Urinary bladder (tissue), 3 donors: ENCODE measurements at regions not wholly inside any gene's neighbourhood (a gene's known extent, or its start where the extent isn't known, plus 50 kb on each side); places are given as distances from the start of the nearest gene placed in this dataset.

ENCODE experiments used
- DNase-seq: peaks from one replicate; pipeline ENCODE4 v3.0.0-alpha.2; 2015; ENCODE audit errors: extremely low spot score
- H3K27ac ChIP-seq: one replicate; pipeline ENCODE4 v1.5.1; 2013; ENCODE audit warnings: low read depth, mild to moderate bottlenecking, moderate library complexity
- H3K36me3 ChIP-seq: one replicate; pipeline ENCODE4 v1.6.1; 2013; ENCODE audit warnings: mild to moderate bottlenecking, moderate library complexity; ENCODE audit not compliant: insufficient read depth
- H3K4me1 ChIP-seq: one replicate; pipeline ENCODE4 v1.6.1; 2013; ENCODE audit warnings: mild to moderate bottlenecking, moderate library complexity; ENCODE audit not compliant: insufficient read depth
- H3K4me3 ChIP-seq: one replicate; pipeline ENCODE4 v1.5.1; 2013; ENCODE audit warnings: low read depth, low read length
- WGBS: extraction: QIAGEN DNeasy Blood & Tissue Kit; methylation state at CpG from one replicate; pipeline ENCODE4 v1.1.7; 2013; 5-methylcytosine and 5-hydroxymethylcytosine counted together
- donor health status: healthy with polysubstance abuse.
- donor health status: healthy.

DNA sequence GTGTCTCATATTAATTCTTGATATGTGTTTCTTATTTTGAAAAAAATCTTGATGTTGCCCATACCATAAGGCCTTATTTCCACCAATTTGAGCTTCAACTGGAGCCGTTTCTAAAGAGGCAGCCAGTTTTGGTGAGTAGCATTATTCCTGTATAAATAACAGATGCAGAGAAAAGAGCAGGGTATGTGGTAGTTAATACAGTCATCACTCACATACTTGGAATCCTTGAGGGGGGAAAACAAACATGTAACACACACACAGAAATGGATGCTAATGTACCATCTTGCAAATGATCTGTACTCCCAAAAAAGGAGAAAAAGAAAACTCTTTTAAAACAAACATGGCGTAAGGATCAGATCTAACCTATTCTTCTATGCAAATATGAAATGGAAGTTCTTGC lies 389.7 kb downstream of the GPM6A start:
- 83% methylated on average over 2 of the region's 2 CpGs for WGBS
- Histone ChIP-seq H3K4me3 (no peak overlapping the region), H3K36me3 (no peaks in the 10 kb centered on the region), H3K27ac (no peak overlapping the region), H3K4me1 (no peaks in the 10 kb centered on the region)
- DNase-seq: no peak

DNA sequence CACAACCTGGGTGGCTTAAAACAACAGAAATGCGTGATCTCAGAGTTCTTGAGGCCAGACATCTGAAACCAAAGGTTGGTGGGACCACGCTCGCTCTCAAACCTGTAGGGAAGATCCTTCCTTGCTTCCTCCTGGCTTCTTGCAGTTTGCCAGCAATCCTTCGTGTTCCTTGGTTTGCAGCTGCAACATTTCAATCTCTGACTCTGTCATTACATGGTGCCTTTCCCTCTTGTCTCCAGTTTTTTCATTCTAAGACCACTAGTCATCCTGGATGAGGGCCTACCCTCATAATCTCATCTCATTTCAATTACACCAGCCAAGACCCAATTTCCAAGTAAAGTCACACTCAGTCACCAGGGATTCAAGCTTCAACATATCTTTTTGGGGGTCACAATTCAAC lies 388.0 kb downstream of the GPM6A start:
- H3K36me3 ChIP-seq: no peaks in the 10 kb centered on the region
- 81% methylated on average over 4 of the region's 4 CpGs for WGBS
- H3K4me1 ChIP-seq: no peaks in the 10 kb centered on the region
- H3K4me3 ChIP-seq: no peak overlapping the region
- no peak for DNase-seq
- no peak overlapping the region for H3K27ac ChIP-seq

DNA sequence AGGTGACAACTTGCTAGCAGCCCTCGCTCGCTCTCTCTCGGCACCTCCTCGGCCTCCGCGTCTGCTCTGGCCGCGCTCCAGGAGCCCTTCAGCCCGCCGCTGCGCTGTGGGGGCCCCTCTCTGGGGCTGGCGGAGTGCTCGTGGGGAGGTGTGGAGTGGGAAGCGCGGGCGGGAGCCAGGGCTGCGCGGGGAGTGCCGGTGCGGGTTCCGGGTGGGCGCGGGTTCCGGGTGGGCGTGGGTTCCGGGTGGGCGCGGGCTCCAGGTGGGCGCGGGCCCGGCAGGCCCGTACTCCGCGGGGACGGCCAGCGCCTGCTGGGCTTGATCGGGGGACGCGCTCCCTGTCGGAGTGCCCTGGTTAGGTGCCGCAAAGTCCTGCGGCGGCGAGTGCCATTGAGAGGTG lies 384.3 kb downstream of the GPM6A start:
- no peak overlapping the region for H3K27ac ChIP-seq
- no peak overlapping the region for H3K4me3 ChIP-seq
- WGBS: 82% methylated on average over 43 of the region's 44 CpGs
- no peaks in the 10 kb centered on the region for H3K4me1 ChIP-seq
- no peak for DNase-seq
- H3K36me3 ChIP-seq: no peaks in the 10 kb centered on the region

DNA sequence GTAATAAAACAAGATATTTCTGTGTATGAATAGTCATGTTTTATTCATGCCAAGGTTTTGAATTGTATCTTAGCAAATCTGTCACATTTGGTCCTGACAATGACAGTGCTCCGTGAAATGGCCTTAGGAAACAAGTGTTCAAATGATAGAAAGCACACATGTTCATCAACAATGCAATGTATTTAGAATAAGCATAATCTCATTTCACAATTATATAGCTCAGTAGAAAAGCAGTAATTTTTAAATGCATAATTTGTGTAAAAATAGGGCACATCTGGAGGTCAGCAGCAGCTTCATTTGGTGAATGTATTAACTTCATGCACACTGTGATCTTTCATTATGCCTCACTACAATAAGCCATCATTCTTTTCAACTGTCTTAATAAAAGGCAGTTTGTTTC lies 380.4 kb downstream of the GPM6A start:
- no peak overlapping the region for H3K4me3 ChIP-seq
- no peak for DNase-seq
- no peaks in the 10 kb centered on the region for H3K4me1 ChIP-seq
- WGBS: 62% methylated on average over 1 of the region's 1 CpG
- no peak overlapping the region for H3K27ac ChIP-seq
- H3K36me3 ChIP-seq: no peaks in the 10 kb centered on the region

DNA sequence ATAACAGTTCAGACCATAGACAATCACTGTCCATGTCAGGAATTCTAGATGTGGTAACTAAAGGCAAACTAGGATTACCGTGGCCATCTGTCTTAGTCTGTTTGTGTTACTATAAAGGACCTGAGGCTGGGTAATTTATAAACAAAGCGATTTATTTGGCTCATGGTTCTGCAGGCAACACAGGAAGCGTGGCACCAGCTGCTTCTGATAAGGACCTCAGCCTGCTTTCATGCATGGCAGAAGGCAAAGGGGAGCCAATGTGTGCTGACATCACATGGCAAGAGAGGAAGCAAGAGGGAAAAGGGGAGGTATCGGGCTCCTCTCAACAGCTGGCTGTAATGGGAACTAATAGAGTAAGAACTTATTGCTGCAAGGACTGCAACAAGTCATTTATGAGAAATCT lies 376.7 kb downstream of the GPM6A start:
- Histone ChIP-seq H3K36me3 (no peaks in the 10 kb centered on the region), H3K4me3 (no peak overlapping the region), H3K4me1 (no peaks in the 10 kb centered on the region), H3K27ac (no peak overlapping the region)
- 23% methylated on average over 4 of the region's 4 CpGs for WGBS
- DNase-seq: no peak

DNA sequence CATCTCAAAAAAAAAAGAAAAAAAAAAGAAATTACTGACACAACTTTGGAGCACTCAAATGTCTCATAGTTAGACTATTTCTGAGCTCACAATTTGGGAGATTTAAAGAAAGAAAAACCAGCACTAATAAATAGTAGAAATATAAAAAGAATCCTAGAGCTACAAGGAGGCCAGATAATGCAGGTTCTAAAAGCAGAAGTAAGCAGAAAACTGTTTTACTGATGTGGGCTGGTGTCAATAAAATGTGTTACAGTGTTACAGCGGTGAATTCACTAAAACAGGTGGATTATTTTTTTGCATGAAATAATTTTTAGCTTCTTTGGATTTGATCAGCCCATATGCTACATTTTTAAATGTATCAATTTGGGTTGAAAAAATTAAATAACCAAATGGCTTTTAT lies 375.9 kb downstream of the GPM6A start:
- no peak overlapping the region for H3K4me3 ChIP-seq
- H3K27ac ChIP-seq: no peak overlapping the region
- 90% methylated on average over 1 of the region's 1 CpG for WGBS
- DNase-seq: no peak
- no peaks in the 10 kb centered on the region for H3K36me3 ChIP-seq
- no peaks in the 10 kb centered on the region for H3K4me1 ChIP-seq

DNA sequence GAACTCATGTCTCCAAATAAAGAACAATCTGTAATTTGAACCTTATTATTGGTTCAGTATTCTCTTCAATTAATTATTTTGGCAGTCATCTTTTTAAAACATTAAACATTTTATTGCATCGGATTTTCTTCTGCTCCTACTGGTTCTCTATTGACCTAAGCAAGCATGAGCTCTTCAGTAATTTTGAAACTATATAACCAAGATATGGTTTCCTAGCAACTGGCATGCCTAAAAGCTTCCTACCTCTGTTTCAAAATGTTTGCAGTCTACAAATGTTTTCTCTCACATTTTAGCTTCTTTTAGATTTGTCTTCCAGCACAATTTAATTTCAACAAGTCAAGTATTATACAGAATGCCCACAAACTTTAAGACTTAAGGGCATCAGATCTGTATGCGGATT lies 371.3 kb downstream of the GPM6A start:
- H3K4me1 ChIP-seq: no peaks in the 10 kb centered on the region
- no peak overlapping the region for H3K27ac ChIP-seq
- no peaks in the 10 kb centered on the region for H3K36me3 ChIP-seq
- DNase-seq: no peak
- no peak overlapping the region for H3K4me3 ChIP-seq
- WGBS: 61% methylated on average over 2 of the region's 2 CpGs

DNA sequence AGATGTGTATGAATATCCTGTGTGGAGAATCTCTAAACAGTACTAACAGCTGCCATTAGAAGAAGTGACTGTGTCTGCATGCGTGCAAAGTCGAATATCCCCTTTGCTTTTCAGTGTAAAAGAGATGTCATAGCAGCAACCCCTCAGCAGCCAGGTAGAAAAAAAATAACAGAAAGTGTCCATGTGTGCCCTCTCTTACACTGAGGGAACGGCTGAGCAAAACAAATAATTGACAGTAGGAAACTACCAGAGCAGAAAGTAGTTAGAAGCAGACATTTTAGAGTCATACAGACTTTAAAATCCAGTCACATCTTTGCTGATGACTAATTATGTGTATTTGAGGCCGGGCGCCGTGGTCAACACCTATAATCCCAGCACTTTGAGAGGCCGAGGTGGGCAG lies 370.8 kb downstream of the GPM6A start:
- Histone ChIP-seq H3K27ac (no peak overlapping the region), H3K36me3 (no peaks in the 10 kb centered on the region), H3K4me3 (no peak overlapping the region), H3K4me1 (no peaks in the 10 kb centered on the region)
- 82% methylated on average over 7 of the region's 7 CpGs for WGBS
- DNase-seq: no peak

DNA sequence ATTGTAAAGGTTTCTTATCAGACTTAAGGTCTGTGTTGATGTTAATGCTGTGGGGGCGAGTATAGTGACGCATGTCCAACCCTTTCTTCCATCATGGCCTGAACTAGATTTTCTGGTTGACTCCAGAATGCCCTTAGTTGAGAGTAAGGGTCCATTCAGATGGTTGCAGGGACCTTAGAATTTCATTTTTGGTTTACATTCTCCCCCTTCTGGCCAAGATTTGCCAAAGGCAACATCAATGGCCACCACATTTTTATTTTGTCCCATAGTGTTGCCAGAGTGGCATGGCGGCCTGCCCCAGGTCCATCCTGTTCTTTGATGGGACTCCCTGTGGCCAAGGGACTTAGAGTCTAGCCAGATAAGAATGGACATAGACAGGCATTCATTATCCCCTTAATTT lies 368.5 kb downstream of the GPM6A start:
- H3K4me3 ChIP-seq: no peak overlapping the region
- 57% methylated on average over 3 of the region's 3 CpGs for WGBS
- no peak overlapping the region for H3K27ac ChIP-seq
- no peak for DNase-seq
- no peaks in the 10 kb centered on the region for H3K4me1 ChIP-seq
- H3K36me3 ChIP-seq: no peaks in the 10 kb centered on the region

DNA sequence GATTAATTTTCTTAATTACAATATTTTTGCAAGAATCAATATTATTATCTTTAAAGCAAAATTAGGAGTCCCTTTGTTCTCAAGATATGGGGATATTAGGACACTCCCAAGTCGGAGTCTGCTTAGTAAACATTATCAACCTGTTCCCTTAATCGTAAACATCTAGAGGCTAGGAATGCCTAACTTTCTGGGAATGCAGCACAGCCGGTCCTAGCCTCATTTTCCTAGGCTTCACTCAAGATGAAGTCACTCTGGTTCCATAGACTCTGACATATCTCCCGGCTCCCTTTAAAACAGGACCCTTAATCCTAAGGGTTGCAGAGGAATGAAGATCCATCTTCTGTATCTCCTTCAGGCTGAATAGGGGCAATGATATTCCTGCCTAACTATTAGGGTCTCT lies 367.6 kb downstream of the GPM6A start:
- 72% methylated on average over 4 of the region's 4 CpGs for WGBS
- H3K4me3 ChIP-seq: no peak overlapping the region
- no peak for DNase-seq
- H3K4me1 ChIP-seq: no peaks in the 10 kb centered on the region
- no peak overlapping the region for H3K27ac ChIP-seq
- no peaks in the 10 kb centered on the region for H3K36me3 ChIP-seq

DNA sequence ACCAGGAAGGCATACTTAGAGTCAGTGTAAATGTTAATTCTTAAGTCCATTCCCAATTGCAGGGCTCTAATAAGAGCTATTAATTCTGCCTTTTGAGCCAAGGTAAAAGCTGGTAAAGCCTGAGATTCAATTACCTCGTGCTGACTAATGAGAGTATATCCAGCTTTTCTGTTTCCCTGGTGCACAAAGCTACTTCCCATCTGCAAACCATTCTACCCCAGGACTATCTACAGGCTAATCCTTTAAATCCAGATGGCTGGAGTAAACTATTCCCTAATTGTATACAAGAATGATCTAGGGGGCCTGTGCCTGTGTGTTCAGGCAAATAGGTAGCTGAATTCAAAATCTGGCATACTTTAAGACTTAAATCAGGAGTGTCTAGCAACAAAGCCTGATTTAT lies 365.0 kb downstream of the GPM6A start:
- Histone ChIP-seq H3K4me1 (no peaks in the 10 kb centered on the region), H3K4me3 (no peak overlapping the region), H3K36me3 (no peaks in the 10 kb centered on the region), H3K27ac (no peak overlapping the region)
- DNase-seq: no peak
- WGBS: 34% methylated on average over 1 of the region's 1 CpG

DNA sequence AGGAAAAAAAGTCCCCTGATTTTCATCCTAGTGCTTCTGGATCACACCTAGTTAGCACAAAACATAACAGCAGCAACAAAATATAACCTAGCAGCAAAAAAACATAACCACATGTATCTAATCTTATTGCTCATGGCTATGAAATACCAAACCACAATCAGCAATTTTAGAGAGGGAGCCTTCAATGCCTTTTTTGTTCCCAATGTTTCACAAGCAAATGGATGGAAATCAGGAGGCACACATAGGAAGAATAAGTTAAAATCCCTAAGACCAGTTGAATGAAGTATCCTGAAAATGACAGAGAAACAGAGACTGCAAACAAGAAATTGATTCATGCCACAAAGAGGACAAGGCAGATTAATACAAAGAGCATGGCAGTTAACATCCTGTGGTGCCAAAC lies 361.6 kb downstream of the GPM6A start:
- H3K4me1 ChIP-seq: no peaks in the 10 kb centered on the region
- no peak for DNase-seq
- H3K4me3 ChIP-seq: no peak overlapping the region
- no peak overlapping the region for H3K27ac ChIP-seq
- H3K36me3 ChIP-seq: no peaks in the 10 kb centered on the region

DNA sequence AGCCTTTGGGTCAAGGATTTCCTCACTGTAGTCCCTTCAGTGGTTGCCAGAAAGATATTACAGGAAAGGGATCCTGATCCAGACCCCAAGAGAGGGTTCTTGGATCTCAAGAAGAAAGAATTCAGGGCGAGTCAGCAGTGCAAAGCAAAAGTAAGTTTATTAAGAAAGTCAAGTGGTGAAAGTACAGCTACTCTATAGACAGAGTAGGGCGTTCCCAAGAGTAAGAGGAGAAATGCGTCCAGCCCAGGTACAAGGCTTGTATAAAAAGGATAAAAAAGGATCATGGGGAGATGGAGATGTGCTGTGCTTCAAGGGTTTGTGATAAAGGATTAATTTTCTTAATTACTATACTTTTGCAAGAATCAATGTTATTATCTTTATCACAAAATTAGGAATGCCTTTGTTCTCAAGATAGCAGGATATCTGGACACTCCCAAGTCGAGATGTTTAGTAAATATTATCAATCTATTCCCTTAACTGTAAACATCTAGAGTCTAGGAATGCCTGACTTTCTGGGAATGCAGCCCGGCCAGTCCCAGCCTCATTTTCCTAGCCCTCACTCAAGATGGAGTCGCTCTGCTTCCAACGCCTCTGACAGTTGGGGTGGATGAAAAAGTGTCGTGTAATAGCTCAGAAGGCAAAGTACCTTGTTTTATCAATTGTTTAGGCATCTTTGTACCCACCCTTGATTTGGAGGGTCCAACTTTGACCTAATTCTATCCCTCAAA lies 360.7 kb downstream of the GPM6A start:
- no peaks in the 10 kb centered on the region for H3K4me1 ChIP-seq
- H3K36me3 ChIP-seq: no peaks in the 10 kb centered on the region
- WGBS: 77% methylated on average over 8 of the region's 8 CpGs
- H3K4me3 ChIP-seq: no peak overlapping the region
- H3K27ac ChIP-seq: no peak overlapping the region
- no peak for DNase-seq

DNA sequence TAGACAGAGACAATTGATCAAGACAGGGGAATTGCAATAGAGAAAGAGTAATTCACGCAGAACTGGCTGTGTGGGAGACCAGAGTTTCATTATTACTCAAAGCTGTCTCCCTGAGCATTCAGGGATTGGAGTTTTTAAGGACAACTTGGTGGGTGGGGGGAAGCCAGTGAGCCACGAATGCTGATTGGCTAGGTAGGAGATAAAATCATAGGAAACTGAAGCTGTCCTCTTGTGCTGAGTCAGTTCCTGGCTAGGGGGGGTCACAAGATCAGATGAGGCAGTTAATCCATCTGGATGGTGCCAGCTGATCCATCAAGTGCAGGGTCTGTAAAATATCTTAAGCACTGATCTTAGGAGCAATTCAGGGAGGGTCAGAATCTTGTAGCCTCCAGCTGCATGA lies 358.6 kb downstream of the GPM6A start:
- no peaks in the 10 kb centered on the region for H3K4me1 ChIP-seq
- H3K27ac ChIP-seq: no peak overlapping the region
- no peak overlapping the region for H3K4me3 ChIP-seq
- WGBS: 61% methylated on average over 2 of the region's 2 CpGs
- no peak for DNase-seq
- no peaks in the 10 kb centered on the region for H3K36me3 ChIP-seq

DNA sequence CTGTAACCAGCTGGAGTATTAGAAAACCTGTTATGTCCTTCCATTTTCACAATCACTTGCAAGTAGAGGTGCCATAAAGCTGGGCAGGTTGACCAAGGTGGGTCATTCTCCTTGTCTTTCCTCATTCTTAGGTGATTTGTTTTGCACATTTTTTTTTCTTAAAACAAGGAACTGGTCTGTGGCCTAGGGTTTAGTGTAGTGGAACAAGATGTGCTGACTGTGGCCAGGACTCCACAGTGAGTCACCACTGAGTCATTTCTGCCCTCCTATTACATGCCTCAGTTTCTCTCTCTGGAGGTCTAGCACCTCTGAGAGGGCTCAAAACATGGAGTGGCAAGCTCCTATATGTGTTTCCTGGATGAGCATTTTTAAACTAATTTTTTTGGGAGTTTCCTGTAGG lies 355.9 kb downstream of the GPM6A start:
- no peak for DNase-seq
- no peaks in the 10 kb centered on the region for H3K4me1 ChIP-seq
- H3K4me3 ChIP-seq: no peak overlapping the region
- no peak overlapping the region for H3K27ac ChIP-seq
- no peaks in the 10 kb centered on the region for H3K36me3 ChIP-seq
